Osteoblast (primary cell): ENCODE measurements at regions not wholly inside any gene's neighbourhood (a gene's known extent, or its start where the extent isn't known, plus 50 kb on each side); places are given as distances from the start of the nearest gene placed in this dataset.

Source experiments
- DNase-seq: peaks from one replicate; pipeline ENCODE4 v3.0.0; 2011; ENCODE audit warnings: low spot score, mixed read lengths; ENCODE audit not compliant: insufficient read length; ENCODE audit errors: missing footprints
- H2AFZ ChIP-seq: 2 replicates; pipeline ENCODE4 v1.6.0; 2011; ENCODE audit warnings: mild to moderate bottlenecking, low read length
- H3K27ac ChIP-seq: 2 replicates; pipeline ENCODE4 v1.5.1; 2011; ENCODE audit warnings: mild to moderate bottlenecking, low read depth, low read length, moderate library complexity
- H3K27me3 ChIP-seq: 2 replicates; pipeline ENCODE4 v1.6.0; 2012; ENCODE audit warnings: mild to moderate bottlenecking, control low read depth, inconsistent platforms, low read length, moderate library complexity; ENCODE audit not compliant: insufficient read depth
- H3K36me3 ChIP-seq: 2 replicates; pipeline ENCODE4 v1.5.1; 2011; ENCODE audit warnings: mild to moderate bottlenecking, low read length, control low read depth, moderate library complexity; ENCODE audit not compliant: insufficient read depth
- H3K4me1 ChIP-seq: 2 replicates; pipeline ENCODE4 v1.5.1; 2011; ENCODE audit warnings: mild to moderate bottlenecking, low read length, control low read depth, moderate library complexity; ENCODE audit not compliant: insufficient read depth
- H3K4me2 ChIP-seq: 2 replicates; pipeline ENCODE4 v1.6.0; 2011; ENCODE audit warnings: mild to moderate bottlenecking, low read length; ENCODE audit not compliant: insufficient read depth
- H3K4me3 ChIP-seq: fragments of 200-600 bp; sonication (generic); 3 replicates; pipeline ENCODE4 v1.5.1; 2012; ENCODE audit warnings: mild to moderate bottlenecking, low read length, inconsistent platforms; ENCODE audit not compliant: insufficient read depth
- H3K79me2 ChIP-seq: 2 replicates; pipeline ENCODE4 v1.6.0; 2012; ENCODE audit warnings: mild to moderate bottlenecking, low read length, control low read depth, inconsistent platforms; ENCODE audit not compliant: insufficient read depth
- H3K9me3 ChIP-seq: 2 replicates; pipeline ENCODE4 v1.5.1; 2011; ENCODE audit warnings: low read depth, low read length, control low read depth
- H4K20me1 ChIP-seq: 2 replicates; pipeline ENCODE4 v1.6.0; 2012; ENCODE audit warnings: mild to moderate bottlenecking, low read length, control low read depth; ENCODE audit not compliant: insufficient read depth
- TF ChIP-seq, protein P1 (sequence below): IDR thresholded peaks from 2 replicates; pipeline ENCODE4 v1.5.1; 2011; ENCODE audit warnings: mild to moderate bottlenecking, low read depth, low read length, moderate library complexity; ENCODE audit errors: extremely low read depth

DNA sequence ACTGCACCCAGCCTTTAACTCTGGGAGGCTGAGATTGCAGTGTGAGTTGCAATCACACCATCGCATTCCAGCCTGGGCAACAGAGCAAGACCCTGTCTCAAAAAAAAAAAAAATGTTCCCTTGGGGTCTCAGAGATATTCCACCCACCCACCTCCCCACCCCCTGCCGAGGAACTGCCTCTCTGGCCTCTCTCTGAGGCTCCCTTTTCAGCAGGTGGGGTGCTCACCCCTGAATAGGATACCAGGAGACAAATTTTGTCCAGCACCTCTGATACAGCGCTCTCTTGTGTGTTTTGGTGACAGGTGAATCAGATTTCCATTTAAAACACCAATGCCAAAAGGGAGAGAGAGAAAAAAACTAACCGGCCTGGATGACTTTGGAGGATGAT lies 92.6 kb upstream of the KIF5B start:
- Histone ChIP-seq H2AFZ (peak overlapping the region; percentile 9), H3K4me3 (peak overlapping the region; percentile 44)
- TF ChIP-seq, protein P1, sequence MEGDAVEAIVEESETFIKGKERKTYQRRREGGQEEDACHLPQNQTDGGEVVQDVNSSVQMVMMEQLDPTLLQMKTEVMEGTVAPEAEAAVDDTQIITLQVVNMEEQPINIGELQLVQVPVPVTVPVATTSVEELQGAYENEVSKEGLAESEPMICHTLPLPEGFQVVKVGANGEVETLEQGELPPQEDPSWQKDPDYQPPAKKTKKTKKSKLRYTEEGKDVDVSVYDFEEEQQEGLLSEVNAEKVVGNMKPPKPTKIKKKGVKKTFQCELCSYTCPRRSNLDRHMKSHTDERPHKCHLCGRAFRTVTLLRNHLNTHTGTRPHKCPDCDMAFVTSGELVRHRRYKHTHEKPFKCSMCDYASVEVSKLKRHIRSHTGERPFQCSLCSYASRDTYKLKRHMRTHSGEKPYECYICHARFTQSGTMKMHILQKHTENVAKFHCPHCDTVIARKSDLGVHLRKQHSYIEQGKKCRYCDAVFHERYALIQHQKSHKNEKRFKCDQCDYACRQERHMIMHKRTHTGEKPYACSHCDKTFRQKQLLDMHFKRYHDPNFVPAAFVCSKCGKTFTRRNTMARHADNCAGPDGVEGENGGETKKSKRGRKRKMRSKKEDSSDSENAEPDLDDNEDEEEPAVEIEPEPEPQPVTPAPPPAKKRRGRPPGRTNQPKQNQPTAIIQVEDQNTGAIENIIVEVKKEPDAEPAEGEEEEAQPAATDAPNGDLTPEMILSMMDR: no peak

DNA sequence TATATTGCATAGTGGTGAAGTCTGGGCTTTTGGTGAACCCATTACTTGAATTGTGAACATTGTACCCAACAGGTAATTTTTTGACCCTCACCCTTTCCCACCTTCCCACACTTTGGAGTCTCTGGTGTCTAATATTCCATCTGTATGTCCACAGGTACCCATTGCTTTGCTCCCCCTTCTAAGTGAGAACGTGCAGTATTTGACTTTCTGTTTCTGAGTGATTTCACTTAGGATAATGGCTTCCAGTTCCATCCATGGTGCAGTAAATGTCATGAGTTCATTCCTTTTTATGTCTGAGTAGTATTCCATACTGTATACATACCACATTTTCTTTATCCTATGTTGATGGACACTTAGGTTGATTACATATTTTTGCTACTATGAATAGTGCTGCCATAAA lies 91.5 kb upstream of the KIF5B start:
- peaks cover 18% of the 10 kb centered on the region for H3K4me1 ChIP-seq
- no peaks in the 10 kb centered on the region for H3K79me2 ChIP-seq
- no peaks in the 10 kb centered on the region for H3K9me3 ChIP-seq
- H2AFZ ChIP-seq: no peak overlapping the region
- H3K36me3 ChIP-seq: no peaks in the 10 kb centered on the region
- H3K4me3 ChIP-seq: no peak overlapping the region
- TF ChIP-seq, protein P1: no peak
- no peaks in the 10 kb centered on the region for H3K27me3 ChIP-seq
- H4K20me1 ChIP-seq: no peaks in the 10 kb centered on the region
- no peak for DNase-seq
- no peak overlapping the region for H3K4me2 ChIP-seq
- no peak overlapping the region for H3K27ac ChIP-seq

More for the DNA sequence above, 92.6 kb upstream of the KIF5B start:
- Histone ChIP-seq H3K4me2 (peak overlapping the region; percentile 67), H3K4me1 (peaks cover 18% of the 10 kb centered on the region), H3K79me2 (no peaks in the 10 kb centered on the region), H3K36me3 (no peaks in the 10 kb centered on the region), H4K20me1 (no peaks in the 10 kb centered on the region), H3K27me3 (no peaks in the 10 kb centered on the region), H3K9me3 (no peaks in the 10 kb centered on the region), H3K27ac (peak overlapping the region; percentile 93)
- peak; percentile 1 for DNase-seq

DNA sequence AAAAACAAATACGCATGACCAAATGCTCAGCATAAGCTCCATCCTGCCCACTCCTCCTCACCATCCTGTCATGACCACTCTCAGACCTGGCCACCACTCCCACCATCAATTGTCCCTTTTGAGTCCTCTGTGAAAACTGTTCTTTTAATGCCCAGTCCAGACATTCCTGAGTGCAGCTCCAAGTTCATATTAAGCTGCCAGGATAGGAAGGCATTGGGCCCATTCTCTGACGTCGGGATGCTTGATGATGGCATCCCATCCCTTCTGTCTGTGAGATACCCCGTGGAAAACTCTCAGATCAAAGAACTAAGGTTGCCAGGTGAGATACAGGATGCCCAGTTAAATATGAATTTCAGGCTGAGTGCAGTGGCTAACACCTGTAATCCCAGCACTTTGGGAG lies 89.9 kb upstream of the KIF5B start:
- peaks cover 18% of the 10 kb centered on the region for H3K4me1 ChIP-seq
- peak; percentile 76 for DNase-seq
- H3K27ac ChIP-seq: no peak overlapping the region
- H3K9me3 ChIP-seq: no peaks in the 10 kb centered on the region
- H3K79me2 ChIP-seq: no peaks in the 10 kb centered on the region
- TF ChIP-seq, protein P1: no peak
- H3K27me3 ChIP-seq: no peaks in the 10 kb centered on the region
- no peak overlapping the region for H3K4me2 ChIP-seq
- H2AFZ ChIP-seq: no peak overlapping the region
- no peaks in the 10 kb centered on the region for H4K20me1 ChIP-seq
- no peak overlapping the region for H3K4me3 ChIP-seq
- no peaks in the 10 kb centered on the region for H3K36me3 ChIP-seq

DNA sequence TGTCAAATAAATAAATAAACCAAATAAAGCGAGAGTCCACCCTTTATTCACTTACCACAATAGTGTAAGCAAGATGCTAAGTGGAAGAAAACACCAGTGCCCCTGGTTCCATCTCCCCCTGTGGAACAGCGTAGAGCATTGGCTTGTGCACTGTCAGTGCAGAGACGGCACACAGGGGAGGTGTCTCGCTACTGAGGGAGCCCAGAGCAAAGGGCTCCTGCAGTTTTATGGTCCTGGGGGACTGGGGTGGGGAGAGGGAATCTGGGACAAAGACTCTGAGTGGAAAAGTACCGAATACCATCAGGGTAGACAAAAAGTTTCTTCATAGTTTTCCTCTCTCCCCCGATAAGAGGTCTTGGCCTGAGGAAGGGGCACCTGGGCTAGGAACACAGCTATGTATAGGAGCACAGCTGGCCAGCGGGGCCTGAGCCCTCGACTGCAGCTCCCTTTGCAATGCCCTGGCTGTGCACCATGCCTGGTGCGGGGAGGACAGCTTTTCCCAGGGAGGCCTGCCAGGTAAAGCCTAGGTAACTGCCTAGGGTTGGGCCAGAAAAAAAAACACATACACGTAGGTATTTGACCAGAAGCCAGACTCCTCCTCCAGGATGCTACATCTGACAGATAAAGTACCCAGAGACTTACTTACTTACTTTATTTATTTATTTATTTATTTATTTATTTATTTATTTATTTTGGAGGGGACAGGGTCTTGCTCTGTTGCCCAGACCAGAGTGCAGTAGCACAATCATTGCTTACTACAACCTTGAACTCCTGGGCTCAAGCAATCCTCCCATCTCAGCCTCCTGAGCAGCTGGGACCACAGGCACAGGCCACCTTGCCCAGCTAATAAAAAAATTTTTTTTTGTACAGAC lies 88.8 kb upstream of the KIF5B start:
- H3K9me3 ChIP-seq: no peaks in the 10 kb centered on the region
- no peaks in the 10 kb centered on the region for H3K36me3 ChIP-seq
- TF ChIP-seq, protein P1: no peak
- H3K4me3 ChIP-seq: no peak overlapping the region
- no peak overlapping the region for H2AFZ ChIP-seq
- peaks cover 16% of the 10 kb centered on the region for H3K4me1 ChIP-seq
- no peaks in the 10 kb centered on the region for H3K27me3 ChIP-seq
- no peak overlapping the region for H3K4me2 ChIP-seq
- peak; percentile 8 for DNase-seq
- H3K79me2 ChIP-seq: no peaks in the 10 kb centered on the region
- H3K27ac ChIP-seq: no peak overlapping the region
- no peaks in the 10 kb centered on the region for H4K20me1 ChIP-seq
